GM12878 (cell line): ENCODE measurements at regions not wholly inside any gene's neighbourhood (a gene's known extent, or its start where the extent isn't known, plus 50 kb on each side); places are given as distances from the start of the nearest gene placed in this dataset.

Experiments used
- ATAC-seq: fragments of 200-7000 bp; cut with Tn5 transposase; 3 replicates; pipeline ENCODE4 v1.9.1; 2020; ENCODE audit warnings: mild to moderate bottlenecking, moderate library complexity
- BruUV-seq: library from RNA; stranded (reverse); fragments of 400-500 nt; replicated peaks from 2 replicates; lab custom pipeline; 2021; lab: Mats Ljungman, UMichigan
- CTCF ChIA-PET: fragments of 300-600 bp; sonication (Branson Sonifier 250); formaldehyde crosslinking; extraction: SDS; loops from one replicate; lab custom pipeline; 2021; ENCODE audit warnings: inconsistent platforms; lab: Yijun Ruan, JAX
- POLR2A ChIA-PET: fragments of 350-600 bp; formaldehyde crosslinking; extraction: SDS; loops from one replicate; lab custom pipeline; 2021; ENCODE audit warnings: inconsistent platforms; lab: Charles Lee
- RAD21 ChIA-PET: fragments of 300-600 bp; sonication (Branson Sonifier 250); formaldehyde crosslinking; loops from one replicate; lab custom pipeline; 2023; ENCODE audit warnings: antibody characterized with exemption; ENCODE audit not compliant: unreplicated experiment; lab: Charles Lee
- SMC1A ChIA-PET: fragments of 300-600 bp; sonication (Branson Sonifier 250); formaldehyde crosslinking; loops from one replicate; lab custom pipeline; 2023; ENCODE audit not compliant: unreplicated experiment, uncharacterized antibody; lab: Charles Lee
- DNase-seq: peaks from one replicate; pipeline ENCODE4 v3.0.0-alpha.2; 2011; ENCODE audit warnings: low read depth, low spot score
- FAIRE-seq: peaks from 3 replicates; lab custom pipeline; 2011; peaks lifted over from hg19 to GRCh38; lab: Jason Lieb, UNC
- H2AFZ ChIP-seq: 2 replicates; pipeline ENCODE4 v1.6.0; 2011; ENCODE audit warnings: low read depth, low read length, control low read depth; ENCODE audit not compliant: control insufficient read depth
- H3K27ac ChIP-seq: 2 replicates; pipeline ENCODE4 v1.5.1; 2011; ENCODE audit warnings: control low read depth; ENCODE audit not compliant: control insufficient read depth, insufficient read depth
- H3K27me3 ChIP-seq, 2 experiments: replicated peaks in 1 of 2; 2 replicates each; pipeline versions ENCODE4 v1.6.0 to v1.6.1; 2011; ENCODE audit warnings: low read length in 1 of 2; ENCODE audit not compliant: control insufficient read depth in 2 of 2, insufficient read depth in 2 of 2
- H3K36me3 ChIP-seq, 2 experiments: 2 replicates each; pipeline ENCODE4 v1.5.1; 2011; ENCODE audit warnings: low read length in 1 of 2; ENCODE audit not compliant: control insufficient read depth in 2 of 2, insufficient read depth in 2 of 2
- H3K4me1 ChIP-seq: 2 replicates; pipeline ENCODE4 v1.6.1; 2011; ENCODE audit warnings: mild to moderate bottlenecking, low read length, moderate library complexity, mixed read lengths; ENCODE audit not compliant: control insufficient read depth, insufficient read depth
- H3K4me2 ChIP-seq: 2 replicates; pipeline ENCODE4 v1.6.0; 2011; ENCODE audit warnings: control low read depth; ENCODE audit not compliant: control insufficient read depth, insufficient read depth
- H3K4me3 ChIP-seq: fragments of 200-600 bp; sonication (generic); 2 replicates; pipeline ENCODE4 v1.5.1; 2016
- H3K79me2 ChIP-seq: 2 replicates; pipeline ENCODE4 v1.6.0; 2011; ENCODE audit warnings: low read length; ENCODE audit not compliant: control insufficient read depth, insufficient read depth
- H3K9ac ChIP-seq: 2 replicates; pipeline ENCODE4 v1.8.0; 2011; ENCODE audit warnings: low read length, control low read depth, mixed read lengths; ENCODE audit not compliant: control insufficient read depth, insufficient read depth
- H3K9me3 ChIP-seq: replicated peaks from 3 replicates; pipeline ENCODE4 v1.5.1; 2011; ENCODE audit warnings: mild to moderate bottlenecking, low read length; ENCODE audit not compliant: control insufficient read depth, insufficient read depth
- H4K20me1 ChIP-seq: 2 replicates; pipeline ENCODE4 v1.6.0; 2011; ENCODE audit not compliant: control insufficient read depth, insufficient read depth
- BACH1 ChIP-seq: fragments of 450-650 bp; IDR thresholded peaks from 2 replicates; pipeline ENCODE4 v1.6.1; 2017; ENCODE audit warnings: mild to moderate bottlenecking, borderline replicate concordance
- CTCF ChIP-seq, 3 experiments: IDR thresholded peaks in 2 of 3; conservative IDR thresholded peaks in 1 of 3; 2 replicates each; pipeline ENCODE4 v1.5.1; 2011; ENCODE audit warnings: low read depth in 3 of 3, low read length in 3 of 3, mild to moderate bottlenecking in 3 of 3, control low read depth in 2 of 3, moderate library complexity in 2 of 3, inconsistent platforms in 1 of 3, mixed read lengths in 1 of 3; ENCODE audit not compliant: control insufficient read depth in 2 of 3, insufficient read depth in 1 of 3; ENCODE audit errors: extremely low read depth in 1 of 3
- IRF4 ChIP-seq: IDR thresholded peaks from 2 replicates; pipeline ENCODE4 v1.6.1; 2011; ENCODE audit warnings: low read depth, low read length
- MEF2B ChIP-seq: fragments of 450-650 bp; IDR thresholded peaks from 2 replicates; pipeline ENCODE4 v1.6.1; 2018; ENCODE audit warnings: mild to moderate bottlenecking, moderate library complexity; ENCODE audit not compliant: partially characterized antibody, poor library complexity, severe bottlenecking
- MXI1 ChIP-seq: fragments of 150-350 bp; IDR thresholded peaks from 2 replicates; pipeline ENCODE4 v1.6.1; 2011; ENCODE audit warnings: low read depth, mild to moderate bottlenecking, inconsistent platforms, low read length, improper control_type of control experiment
- POLR2A ChIP-seq: IDR thresholded peaks from 2 replicates; pipeline ENCODE4 v1.6.1; 2011; ENCODE audit warnings: low read depth, mild to moderate bottlenecking, low read length
- POLR2AphosphoS5 ChIP-seq: IDR thresholded peaks from 2 replicates; pipeline ENCODE4 v1.6.1; 2011; ENCODE audit warnings: mild to moderate bottlenecking, low read length, inconsistent platforms
- RBBP5 ChIP-seq: fragments of 200-600 bp; sonication (generic); conservative IDR thresholded peaks from 2 replicates; pipeline ENCODE4 v1.6.1; 2016
- SMAD5 ChIP-seq: IDR thresholded peaks from 2 replicates; pipeline ENCODE4 v1.6.1; 2016; ENCODE audit warnings: antibody characterized with exemption, low read depth
- SP1 ChIP-seq: IDR thresholded peaks from one replicate; pipeline ENCODE4 v1.6.1; 2011; ENCODE audit warnings: low read depth, low read length
- SRF ChIP-seq, 2 experiments: IDR thresholded peaks; 2 replicates each; pipeline ENCODE4 v1.6.1; 2011; ENCODE audit warnings: low read depth in 2 of 2, low read length in 2 of 2, mild to moderate bottlenecking in 1 of 2, moderate library complexity in 1 of 2
- STAT3 ChIP-seq: IDR thresholded peaks from 2 replicates; pipeline ENCODE4 v1.6.1; 2011; ENCODE audit warnings: low read depth, low read length, improper control_type of control experiment
- TCF7 ChIP-seq: IDR thresholded peaks from 2 replicates; pipeline ENCODE4 v1.6.1; 2014; ENCODE audit warnings: antibody characterized with exemption, borderline replicate concordance
- ZNF207 ChIP-seq: fragments of 450-650 bp; IDR thresholded peaks from 2 replicates; pipeline ENCODE4 v1.6.1; 2014; ENCODE audit warnings: antibody characterized with exemption, mild to moderate bottlenecking, borderline replicate concordance
- ZNF24 ChIP-seq: fragments of 450-650 bp; IDR thresholded peaks from 2 replicates; pipeline ENCODE4 v1.6.1; 2017; ENCODE audit warnings: antibody characterized with exemption, mild to moderate bottlenecking
- WGBS: methylation state at CpG from one replicate; pipeline ENCODE4 v1.1.6; 2016; ENCODE audit warnings: low lambda C conversion rate; ENCODE audit not compliant: insufficient replicate concordance, insufficient coverage; ENCODE audit errors: missing lambda C conversion rate; 5-methylcytosine and 5-hydroxymethylcytosine counted together
- in situ Hi-C: fragments of 300-500 bp; cut with MboI; formaldehyde crosslinking; loops from 9 replicates; pipeline ENCODE4 v1.14.3; 2018; ENCODE audit warnings: mixed read lengths
- intact Hi-C: fragments of 100-400 bp; cut with micrococcal nuclease; formaldehyde crosslinking; loops from one replicate; pipeline ENCODE4 v1.14.2; 2022; ENCODE audit not compliant: unreplicated experiment
- TF ChIP-seq, protein P1 (sequence below): fragments of 450-650 bp; IDR thresholded peaks from 2 replicates; pipeline ENCODE4 v1.6.1; 2016; ENCODE audit warnings: mild to moderate bottlenecking, moderate library complexity, borderline replicate concordance

GRCh38 chr18:10303171-10303570, 151.3 kb upstream of the APCDD1 start (continued):
- TF ChIP-seq CTCF (IDR thresholded peaks at IDR 0.05 in 2 of 3, conservative IDR thresholded peaks at IDR 0.05 in 1 of 3; ENCODE audit: control insufficient read depth in 2 of 3, extremely low read depth in 1 of 3, insufficient read depth in 1 of 3, low read depth in 3 of 3, low read length in 3 of 3) (no peak), MXI1 (no peak), POLR2A (no peak), MEF2B (no peak), BACH1 (no peak)

DNA sequence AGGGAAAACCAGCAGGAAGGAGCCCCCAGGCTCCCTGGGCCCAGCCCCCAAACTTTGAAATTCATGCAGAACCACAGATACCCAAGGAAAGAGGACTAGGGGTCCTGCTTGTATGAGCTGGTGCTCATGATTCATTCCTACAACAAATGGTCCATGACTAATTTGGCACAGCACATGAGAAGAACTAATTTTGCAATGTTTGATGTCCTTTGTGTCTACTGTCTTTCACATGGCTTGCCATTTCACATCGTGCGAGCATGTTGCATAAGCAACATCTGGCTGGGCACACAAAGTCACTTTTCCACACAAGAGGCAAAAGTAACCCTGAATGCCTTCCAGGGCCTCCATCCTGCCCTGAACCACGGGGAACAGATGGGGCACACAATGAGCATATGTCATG, 149.6 kb upstream of the APCDD1 start:
- Histone ChIP-seq H3K27ac (no peak overlapping the region), H2AFZ (no peak overlapping the region), H3K79me2 (no peaks in the 10 kb centered on the region), H3K27me3 (no peaks in the 10 kb centered on the region), H3K9me3 (no peaks in the 10 kb centered on the region), H3K4me2 (no peak overlapping the region), H4K20me1 (no peaks in the 10 kb centered on the region), H3K4me3 (no peak overlapping the region), H3K4me1 (no peaks in the 10 kb centered on the region), H3K9ac (no peak overlapping the region), H3K36me3 (no peaks in the 10 kb centered on the region)
- FAIRE-seq: no peak
- ChIA-PET RAD21 (no interaction called here), SMC1A (no interaction called here), CTCF (interaction anchor here (1.4 kb wide), 1 partner anchor 215 kb away, joined by 4 read pairs; no protein-coding TSS in a partner anchor), POLR2A (no interaction called here)
- DNase-seq: no peak
- no TSS peak for BruUV-seq
- in situ Hi-C loops: loop anchor here (5.0 to 25.0 kb wide), 2 partner anchors 48 to 1468 kb away; no protein-coding TSS in a partner anchor
- ATAC-seq: no peak
- intact Hi-C loops: no loop called here
- 45% methylated on average over 3 of the region's 3 CpGs for WGBS
- TF ChIP-seq RBBP5 (no peak), IRF4 (no peak), POLR2A (no peak), ZNF207 (no peak), ZNF24 (no peak), POLR2AphosphoS5 (no peak), MEF2B (no peak), STAT3 (no peak), TCF7 (no peak), SRF (IDR thresholded peaks at IDR 0.05; ENCODE audit: low read depth in 2 of 2, low read length in 2 of 2) (no peak), SMAD5 (no peak), SP1 (no peak)
- TF ChIP-seq, protein P1, sequence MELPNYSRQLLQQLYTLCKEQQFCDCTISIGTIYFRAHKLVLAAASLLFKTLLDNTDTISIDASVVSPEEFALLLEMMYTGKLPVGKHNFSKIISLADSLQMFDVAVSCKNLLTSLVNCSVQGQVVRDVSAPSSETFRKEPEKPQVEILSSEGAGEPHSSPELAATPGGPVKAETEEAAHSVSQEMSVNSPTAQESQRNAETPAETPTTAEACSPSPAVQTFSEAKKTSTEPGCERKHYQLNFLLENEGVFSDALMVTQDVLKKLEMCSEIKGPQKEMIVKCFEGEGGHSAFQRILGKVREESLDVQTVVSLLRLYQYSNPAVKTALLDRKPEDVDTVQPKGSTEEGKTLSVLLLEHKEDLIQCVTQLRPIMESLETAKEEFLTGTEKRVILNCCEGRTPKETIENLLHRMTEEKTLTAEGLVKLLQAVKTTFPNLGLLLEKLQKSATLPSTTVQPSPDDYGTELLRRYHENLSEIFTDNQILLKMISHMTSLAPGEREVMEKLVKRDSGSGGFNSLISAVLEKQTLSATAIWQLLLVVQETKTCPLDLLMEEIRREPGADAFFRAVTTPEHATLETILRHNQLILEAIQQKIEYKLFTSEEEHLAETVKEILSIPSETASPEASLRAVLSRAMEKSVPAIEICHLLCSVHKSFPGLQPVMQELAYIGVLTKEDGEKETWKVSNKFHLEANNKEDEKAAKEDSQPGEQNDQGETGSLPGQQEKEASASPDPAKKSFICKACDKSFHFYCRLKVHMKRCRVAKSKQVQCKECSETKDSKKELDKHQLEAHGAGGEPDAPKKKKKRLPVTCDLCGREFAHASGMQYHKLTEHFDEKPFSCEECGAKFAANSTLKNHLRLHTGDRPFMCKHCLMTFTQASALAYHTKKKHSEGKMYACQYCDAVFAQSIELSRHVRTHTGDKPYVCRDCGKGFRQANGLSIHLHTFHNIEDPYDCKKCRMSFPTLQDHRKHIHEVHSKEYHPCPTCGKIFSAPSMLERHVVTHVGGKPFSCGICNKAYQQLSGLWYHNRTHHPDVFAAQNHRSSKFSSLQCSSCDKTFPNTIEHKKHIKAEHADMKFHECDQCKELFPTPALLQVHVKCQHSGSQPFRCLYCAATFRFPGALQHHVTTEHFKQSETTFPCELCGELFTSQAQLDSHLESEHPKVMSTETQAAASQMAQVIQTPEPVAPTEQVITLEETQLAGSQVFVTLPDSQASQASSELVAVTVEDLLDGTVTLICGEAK: no peak
